Spleen (tissue), 7 donors: ENCODE measurements at regions not wholly inside any gene's neighbourhood (a gene's known extent, or its start where the extent isn't known, plus 50 kb on each side); places are given as distances from the start of the nearest gene placed in this dataset.

Experiments
- POLR2A ChIP-seq, 3 donors: fragments of 450-650 bp; IDR thresholded peaks; one replicate each; pipeline ENCODE4 v1.5.1; 2017; ENCODE audit warnings: antibody characterized with exemption in 3 of 3, mild to moderate bottlenecking in 1 of 3
- POLR2AphosphoS5 ChIP-seq, 3 donors: sonication (generic); formaldehyde crosslinking; IDR thresholded peaks; one replicate each; pipeline ENCODE4 v1.5.1; 2017; ENCODE audit warnings: antibody characterized with exemption in 3 of 3
- TF ChIP-seq, protein P1 (sequence below), 11 experiments: fragments of 200-600 bp in 7 of 11; fragments of 450-650 bp in 4 of 11; sonication (generic) in 4 of 11; IDR thresholded peaks in 8 of 11; conservative IDR thresholded peaks in 3 of 11; 1 replicate in 7 of 11; 2 replicates in 4 of 11; pipeline versions ENCODE4 v1.4.0 to v1.8.0; 2016 to 2021; ENCODE audit warnings: antibody characterized with exemption in 11 of 11, inconsistent platforms in 4 of 11, mild to moderate bottlenecking in 1 of 11
- donor health status: DM: no; HTN: no; CAD: no; lungs with moderate emphysema.
- donor health status: DM: no; HTN: no; CAD: no.
- donor health status: DM: no; HTN: no; CAD: no.

DNA sequence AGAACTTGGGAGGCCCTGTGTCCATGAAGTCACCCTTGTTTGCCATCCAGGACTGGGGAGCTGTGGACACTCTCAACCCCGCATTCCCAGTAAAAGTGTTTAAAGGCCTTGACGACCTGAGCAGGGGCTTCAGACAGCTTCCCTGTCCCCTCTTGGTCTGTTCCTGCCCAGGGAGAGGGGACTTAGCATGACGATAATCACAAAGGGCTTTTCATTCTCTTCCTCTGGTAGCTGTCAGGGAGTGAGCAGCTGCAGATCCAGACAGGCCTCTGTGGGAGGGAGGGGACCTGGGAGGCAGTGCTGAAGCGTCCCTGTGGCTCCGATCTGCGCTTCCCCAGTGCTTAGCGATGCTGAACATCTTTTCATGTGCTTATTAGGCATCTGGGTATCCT, 77.8 kb upstream of the HS6ST1 start:
- TF ChIP-seq, protein P1, sequence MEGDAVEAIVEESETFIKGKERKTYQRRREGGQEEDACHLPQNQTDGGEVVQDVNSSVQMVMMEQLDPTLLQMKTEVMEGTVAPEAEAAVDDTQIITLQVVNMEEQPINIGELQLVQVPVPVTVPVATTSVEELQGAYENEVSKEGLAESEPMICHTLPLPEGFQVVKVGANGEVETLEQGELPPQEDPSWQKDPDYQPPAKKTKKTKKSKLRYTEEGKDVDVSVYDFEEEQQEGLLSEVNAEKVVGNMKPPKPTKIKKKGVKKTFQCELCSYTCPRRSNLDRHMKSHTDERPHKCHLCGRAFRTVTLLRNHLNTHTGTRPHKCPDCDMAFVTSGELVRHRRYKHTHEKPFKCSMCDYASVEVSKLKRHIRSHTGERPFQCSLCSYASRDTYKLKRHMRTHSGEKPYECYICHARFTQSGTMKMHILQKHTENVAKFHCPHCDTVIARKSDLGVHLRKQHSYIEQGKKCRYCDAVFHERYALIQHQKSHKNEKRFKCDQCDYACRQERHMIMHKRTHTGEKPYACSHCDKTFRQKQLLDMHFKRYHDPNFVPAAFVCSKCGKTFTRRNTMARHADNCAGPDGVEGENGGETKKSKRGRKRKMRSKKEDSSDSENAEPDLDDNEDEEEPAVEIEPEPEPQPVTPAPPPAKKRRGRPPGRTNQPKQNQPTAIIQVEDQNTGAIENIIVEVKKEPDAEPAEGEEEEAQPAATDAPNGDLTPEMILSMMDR (IDR thresholded peaks at IDR 0.05 in 8 of 11, conservative IDR thresholded peaks at IDR 0.05 in 3 of 11): no peak
- no peak for TF ChIP-seq POLR2AphosphoS5 (IDR thresholded peaks at IDR 0.05)
- TF ChIP-seq POLR2A (IDR thresholded peaks at IDR 0.05): no peak
